ENCODE measurements at regions not wholly inside any gene's neighbourhood (a gene's known extent, or its start where the extent isn't known, plus 50 kb on each side); places are given as distances from the start of the nearest gene placed in this dataset.

DNA sequence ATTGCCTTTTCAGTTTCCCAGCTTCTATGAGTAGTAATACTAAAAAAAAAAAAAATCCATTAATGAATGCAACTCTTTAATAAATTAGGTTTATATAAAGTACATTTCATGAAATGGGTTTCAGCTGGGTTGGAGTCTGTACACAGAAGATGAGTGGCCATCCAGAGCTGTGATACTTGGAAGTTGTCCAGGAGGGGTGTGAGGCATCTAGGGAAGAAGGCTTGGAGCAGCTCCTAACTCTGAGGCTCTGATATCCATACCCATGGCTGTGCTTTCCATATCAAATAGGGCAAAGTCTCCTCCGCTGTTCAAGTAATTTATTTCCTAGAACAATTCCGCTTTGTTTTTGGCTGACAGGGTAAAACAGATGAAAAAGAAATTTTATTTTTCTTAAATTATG lies 423.3 kb upstream of the TENM3 start:
- H3K4me3 ChIP-seq (ENCODE audit: control insufficient read depth, low read depth, low read length): no peak overlapping the region
- TF ChIP-seq CTCF (IDR thresholded peaks at IDR 0.05; ENCODE audit: control insufficient read depth, insufficient read depth, low read depth, low read length, missing control alignments): no peak
- no peak for DNase-seq (ENCODE audit: low read depth)

DNA sequence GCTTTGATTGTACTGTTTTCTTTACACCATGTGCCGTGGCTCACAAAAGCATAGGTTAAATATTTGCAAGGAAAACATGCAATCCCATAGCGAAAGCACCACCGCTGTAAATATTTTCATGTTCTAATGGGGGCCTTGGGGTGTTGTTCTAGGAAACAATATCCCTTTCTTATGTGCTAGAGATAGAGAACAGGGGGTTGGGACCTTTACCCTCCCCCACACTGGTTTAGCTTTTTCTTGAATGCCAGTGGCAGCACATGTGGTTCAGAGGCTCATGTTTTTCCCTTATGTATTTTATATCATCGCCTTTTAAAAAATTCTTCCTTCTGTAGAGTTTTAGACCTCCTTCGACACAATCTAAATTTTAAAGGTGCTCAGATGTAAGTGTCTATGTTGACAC lies 422.6 kb upstream of the TENM3 start:
- no peak overlapping the region for H3K4me3 ChIP-seq (ENCODE audit: control insufficient read depth, low read depth, low read length)
- TF ChIP-seq CTCF (IDR thresholded peaks at IDR 0.05; ENCODE audit: control insufficient read depth, insufficient read depth, low read depth, low read length, missing control alignments): no peak
- DNase-seq (ENCODE audit: low read depth): no peak

- TF ChIP-seq CTCF (IDR thresholded peaks at IDR 0.05; ENCODE audit: control insufficient read depth, insufficient read depth, low read depth, low read length, missing control alignments): no peak
- no peak overlapping the region for H3K4me3 ChIP-seq (ENCODE audit: control insufficient read depth, low read depth, low read length)
- DNase-seq (ENCODE audit: low read depth): peak; percentile 11
Observed at GRCh38 chr4:181821039-181822004, 421.9 kb upstream of the TENM3 start.

- TF ChIP-seq CTCF (IDR thresholded peaks at IDR 0.05; ENCODE audit: control insufficient read depth, insufficient read depth, low read depth, low read length, missing control alignments): no peak
- no peak for DNase-seq (ENCODE audit: low read depth)
- no peak overlapping the region for H3K4me3 ChIP-seq (ENCODE audit: control insufficient read depth, low read depth, low read length)
Observed at GRCh38 chr4:181822005-181822375, 421.2 kb upstream of the TENM3 start.

- DNase-seq (ENCODE audit: low read depth): no peak
- TF ChIP-seq CTCF (IDR thresholded peaks at IDR 0.05; ENCODE audit: control insufficient read depth, insufficient read depth, low read depth, low read length, missing control alignments): no peak
- H3K4me3 ChIP-seq (ENCODE audit: control insufficient read depth, low read depth, low read length): no peak overlapping the region
Observed at GRCh38 chr4:181823183-181823582, 420.0 kb upstream of the TENM3 start.

- no peak for DNase-seq (ENCODE audit: low read depth)
- no peak for TF ChIP-seq CTCF (IDR thresholded peaks at IDR 0.05; ENCODE audit: control insufficient read depth, insufficient read depth, low read depth, low read length, missing control alignments)
- no peak overlapping the region for H3K4me3 ChIP-seq (ENCODE audit: control insufficient read depth, low read depth, low read length)
Observed at GRCh38 chr4:181823645-181824044, 419.6 kb upstream of the TENM3 start.

Data from AG09309 (cell line).